ENCODE measurements at regions not wholly inside any gene's neighbourhood (a gene's known extent, or its start where the extent isn't known, plus 50 kb on each side); places are given as distances from the start of the nearest gene placed in this dataset.

GRCh38 chr2:21254170-21254965 lies 130.6 kb downstream of the TDRD15 start:
- no peak for DNase-seq

GRCh38 chr2:21256006-21256405 lies 132.2 kb downstream of the TDRD15 start:
- DNase-seq, result peak; percentile 87 to 97 (median 93)

DNA sequence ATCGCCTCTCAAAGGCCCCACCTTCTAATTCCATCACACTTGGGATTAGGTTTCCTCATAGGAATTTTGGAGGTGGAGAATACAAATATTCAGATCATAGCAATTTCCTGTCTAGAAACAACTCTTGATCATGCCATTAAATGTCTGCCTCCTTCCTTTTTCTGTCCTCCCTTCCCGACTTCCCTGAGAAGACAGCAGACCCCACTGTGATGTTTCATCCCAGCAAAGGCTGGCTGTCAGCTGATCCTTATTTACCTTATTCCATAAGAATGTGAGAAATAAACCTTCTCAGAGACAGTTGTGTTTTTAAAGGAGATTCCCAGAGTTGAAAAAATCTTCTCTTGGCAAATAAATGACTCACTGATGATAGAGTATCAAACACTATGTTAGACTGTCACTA lies 133.9 kb downstream of the TDRD15 start:
- DNase-seq, result no peak

GRCh38 chr2:21258082-21258481 lies 134.3 kb downstream of the TDRD15 start:
- no peak for DNase-seq

DNA sequence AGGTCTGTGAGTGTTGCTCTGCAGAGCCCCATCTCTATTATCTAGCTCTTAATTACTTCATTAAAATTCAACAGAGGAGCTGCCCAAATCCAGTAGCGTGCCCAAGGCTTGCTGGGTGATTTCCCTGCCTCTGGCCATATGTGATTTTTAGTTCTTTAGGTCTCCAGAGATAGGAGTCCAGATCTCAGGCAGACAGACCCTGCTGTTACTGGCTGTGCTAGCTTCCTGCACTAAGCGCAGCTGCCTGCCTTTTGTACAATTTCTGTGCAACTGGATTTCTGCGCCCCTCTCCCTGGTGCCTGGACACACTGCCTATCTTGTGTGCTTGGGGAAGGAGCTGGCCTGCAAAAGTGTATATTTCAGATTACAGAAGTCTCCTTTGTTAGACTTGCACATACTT lies 136.5 kb downstream of the TDRD15 start:
- DNase-seq, result no peak

- DNase-seq, result no peak
These were observed 137.8 kb downstream of the TDRD15 start for GRCh38 chr2:21261591-21261990.

DNA sequence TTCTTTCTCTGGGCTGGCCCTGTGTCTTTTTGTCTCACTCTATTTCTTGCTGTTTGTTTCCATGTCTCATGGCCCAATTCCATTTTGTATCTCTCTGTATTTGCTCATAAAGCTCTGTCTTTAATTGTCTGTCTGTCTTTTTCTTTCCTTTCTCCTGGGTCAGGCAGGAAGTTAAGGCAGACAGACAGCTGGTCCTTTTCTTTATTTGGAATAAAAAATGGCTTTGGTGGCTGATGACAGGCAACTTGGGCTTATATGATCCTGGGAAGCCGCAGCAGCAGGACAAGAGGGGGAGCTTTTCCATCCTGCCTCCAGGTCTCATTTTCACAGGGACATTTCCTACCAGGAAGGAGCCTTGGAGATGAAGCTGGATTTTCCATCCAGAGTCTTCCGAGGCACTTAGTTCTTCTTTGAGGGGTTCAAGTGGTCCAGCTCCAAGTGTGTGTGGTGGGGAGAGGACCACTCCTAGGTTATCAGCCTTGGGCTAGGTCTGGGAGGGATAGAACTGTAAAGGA lies 138.7 kb downstream of the TDRD15 start:
- no peak for DNase-seq

GRCh38 chr2:21263622-21264021 lies 139.9 kb downstream of the TDRD15 start:
- DNase-seq, result no peak

DNA sequence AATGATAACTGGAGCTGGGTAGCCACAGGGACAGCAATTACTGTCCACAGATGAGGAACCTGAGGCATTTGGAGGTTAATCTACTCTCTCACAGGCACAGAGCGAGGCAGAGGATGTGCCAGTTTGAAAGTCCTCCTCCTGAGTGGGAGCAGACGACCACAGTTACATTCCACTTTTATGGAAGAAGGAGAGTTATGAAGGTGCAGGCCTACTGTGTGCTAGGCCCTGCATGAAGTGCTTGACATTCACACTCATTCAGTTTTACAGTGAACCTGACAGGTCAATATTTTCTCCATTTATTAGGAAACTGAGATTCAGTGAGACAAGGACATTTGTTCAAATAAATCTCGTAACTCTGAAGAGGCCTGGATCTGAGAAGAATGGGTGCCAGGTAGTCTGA lies 142.0 kb downstream of the TDRD15 start:
- no peak for DNase-seq

GRCh38 chr2:21267232-21267835 lies 143.6 kb downstream of the TDRD15 start:
- DNase-seq, result no peak

- peak; percentile 61 to 82 (median 68) for DNase-seq
These were observed 144.6 kb downstream of the TDRD15 start for GRCh38 chr2:21268197-21268877.

DNA sequence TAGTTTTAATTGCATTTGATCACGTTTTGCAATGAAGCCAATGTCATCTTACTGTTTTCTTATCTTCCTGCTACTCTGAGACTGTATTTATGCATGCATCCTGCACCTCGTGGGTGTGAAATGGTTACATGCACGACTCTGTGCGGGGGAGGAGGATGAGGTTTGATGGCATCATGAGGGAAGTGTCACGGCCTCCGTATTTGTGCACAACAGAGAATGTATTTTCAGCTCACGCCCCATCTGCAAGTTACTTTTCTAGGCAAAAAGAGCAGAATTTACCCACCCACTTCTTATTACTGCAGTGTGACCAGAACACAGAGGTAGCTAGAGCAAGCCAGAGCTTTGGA lies 145.1 kb downstream of the TDRD15 start:
- DNase-seq, result peak; percentile 71 to 84 (median 77)

GRCh38 chr2:21269382-21269781 lies 145.6 kb downstream of the TDRD15 start:
- DNase-seq, result no peak

- no peak for DNase-seq
These were observed 146.3 kb downstream of the TDRD15 start for GRCh38 chr2:21270083-21270491.

GRCh38 chr2:21270708-21271122 lies 146.9 kb downstream of the TDRD15 start:
- DNase-seq, result no peak

DNA sequence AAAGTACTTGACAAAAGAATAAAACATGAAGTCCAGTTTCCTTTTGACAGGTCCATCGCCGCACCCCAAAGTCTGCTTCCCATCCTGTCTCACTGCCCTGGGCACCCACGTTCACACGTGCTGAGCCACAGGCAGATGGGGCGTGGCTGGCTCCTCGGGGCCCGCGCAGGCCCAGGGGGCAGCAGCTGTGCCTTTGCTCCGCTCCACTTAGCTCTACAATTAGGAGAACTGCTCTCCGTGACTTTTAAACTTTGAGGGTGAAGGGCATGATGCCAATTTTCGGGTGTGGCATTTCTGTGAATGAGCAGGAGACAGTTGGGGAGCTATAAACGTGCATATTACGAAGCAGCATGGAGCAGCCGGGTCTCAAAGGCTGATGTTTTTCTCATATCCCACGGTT lies 152.4 kb downstream of the TDRD15 start:
- no peak for DNase-seq

DNA sequence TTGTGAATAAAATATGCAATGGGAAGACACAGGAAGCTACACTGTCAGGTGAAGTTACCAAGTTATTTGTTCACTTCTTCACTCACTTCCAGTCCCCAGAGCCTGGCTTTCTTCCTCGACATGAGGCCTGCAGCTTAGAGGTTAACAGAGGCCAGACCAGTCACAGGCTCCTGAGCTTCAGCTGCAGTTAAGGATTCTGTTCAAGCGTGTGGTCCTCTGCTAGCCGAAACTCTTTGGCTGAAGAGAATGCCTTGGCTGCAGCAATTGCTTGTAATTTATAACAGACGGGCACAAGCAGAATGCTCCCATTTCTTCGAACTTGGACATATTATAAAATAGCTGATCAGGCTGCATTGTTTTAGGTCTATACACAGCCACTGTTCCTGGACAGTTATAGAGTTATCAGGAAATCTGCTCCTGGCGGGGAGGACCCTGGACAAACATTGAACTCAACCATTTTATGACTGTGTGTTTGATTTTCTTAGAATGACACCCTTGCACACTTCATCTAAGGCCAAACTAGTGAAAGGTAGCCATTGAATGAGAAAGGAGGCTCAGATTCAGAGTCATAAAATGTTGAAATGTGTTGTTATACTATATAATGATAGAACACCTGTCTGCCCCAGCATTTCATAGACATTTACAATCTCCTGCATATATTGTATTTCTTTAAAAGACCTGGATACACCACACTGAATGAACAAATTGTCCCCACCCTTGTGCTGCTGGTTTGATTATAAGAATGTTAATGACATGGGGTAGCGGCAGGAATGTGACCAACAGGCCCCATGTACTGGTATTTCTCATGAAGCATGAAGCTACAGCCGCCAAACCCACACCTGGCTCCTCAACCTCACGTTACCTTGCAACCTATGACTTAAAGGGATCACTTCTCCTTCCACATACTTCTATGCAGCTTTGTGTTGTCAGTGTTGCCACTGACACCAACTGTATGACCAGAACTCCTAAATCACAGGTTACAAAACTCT lies 153.6 kb downstream of the TDRD15 start:
- no peak for DNase-seq

GRCh38 chr2:21279525-21279924 lies 155.8 kb downstream of the TDRD15 start:
- no peak for DNase-seq

DNA sequence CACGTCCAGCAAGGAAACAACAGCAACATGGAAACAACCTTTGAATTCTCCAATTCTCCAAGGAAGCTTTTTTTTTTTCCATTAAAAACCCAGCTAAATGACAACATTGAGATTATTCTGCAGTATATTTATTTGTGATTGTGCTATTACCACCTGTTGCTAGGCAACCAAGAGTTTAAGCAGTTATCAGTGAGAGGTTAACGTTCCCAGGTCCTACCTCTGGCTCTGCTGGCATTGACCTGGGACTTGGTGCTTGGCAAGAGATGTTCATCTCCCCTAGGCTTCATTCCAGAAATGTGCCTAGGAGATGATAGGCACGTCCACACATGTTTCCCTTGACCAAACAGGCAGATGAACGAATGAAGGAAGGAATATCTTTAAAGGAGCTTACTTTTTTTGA lies 157.0 kb downstream of the TDRD15 start:
- DNase-seq, result no peak

GRCh38 chr2:21281384-21281783 lies 157.6 kb downstream of the TDRD15 start:
- DNase-seq, result no peak

DNA sequence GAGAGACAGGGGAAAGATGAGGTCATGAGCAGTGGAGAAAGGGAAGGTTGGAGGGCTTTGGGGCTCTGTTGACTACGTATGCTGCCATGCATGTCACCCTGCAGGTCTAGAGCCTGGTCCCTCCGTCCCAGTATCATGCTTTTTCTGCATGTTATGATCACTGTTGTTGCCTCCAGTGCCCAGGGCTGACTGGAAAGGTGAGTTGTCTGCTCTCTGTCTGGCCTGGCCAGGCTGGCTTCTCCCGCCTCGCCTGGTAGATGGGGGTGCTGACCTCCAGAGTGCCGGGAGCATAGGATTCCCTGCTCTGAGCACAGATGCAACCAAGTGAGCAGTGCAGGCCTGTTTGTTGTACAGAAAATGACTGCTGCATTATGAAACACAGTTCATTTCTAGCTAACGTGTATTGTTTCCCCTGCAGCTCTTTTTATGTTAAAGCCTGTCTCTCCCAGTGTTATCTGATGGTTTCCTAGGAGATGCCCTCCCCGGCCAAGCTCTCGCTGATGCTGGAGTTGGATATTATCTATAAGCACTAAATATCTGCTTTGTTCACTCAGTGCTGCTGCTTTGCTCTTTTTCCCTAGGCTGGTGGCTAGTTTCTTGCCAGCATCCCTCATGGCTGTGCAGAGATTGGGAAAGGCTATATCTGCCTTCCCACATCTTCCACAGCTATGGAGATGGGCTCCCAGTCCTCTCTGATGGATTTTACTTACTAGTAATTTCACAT lies 158.2 kb downstream of the TDRD15 start:
- DNase-seq, result no peak

GRCh38 chr2:21282515-21282898 lies 158.7 kb downstream of the TDRD15 start:
- peak in 2 of 4 experiments; percentile 24 to 51 for DNase-seq

Measured in suppressor macrophage (primary cell).